ENCODE measurements at regions not wholly inside any gene's neighbourhood (a gene's known extent, or its start where the extent isn't known, plus 50 kb on each side); places are given as distances from the start of the nearest gene placed in this dataset.

DNA sequence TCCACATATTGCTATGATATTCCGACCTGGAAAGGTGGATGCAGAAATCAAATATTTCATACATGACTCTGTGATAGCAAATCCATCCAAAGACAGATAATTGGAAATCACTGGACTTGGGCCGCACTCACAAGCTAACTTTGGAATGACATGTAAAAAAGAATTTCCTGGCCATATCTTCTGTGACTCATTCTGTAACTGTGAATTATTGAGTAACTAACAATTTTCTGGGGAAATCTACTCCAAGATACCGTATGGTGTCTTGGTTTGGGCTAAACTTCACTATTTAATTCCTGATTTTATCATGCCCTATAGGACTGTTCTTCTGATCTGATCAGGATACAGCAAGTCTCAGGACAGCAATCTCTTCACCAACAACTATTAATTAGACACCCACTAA, 92.7 kb upstream of the LY86 start:
- TF ChIP-seq TCF7L2 (IDR thresholded peaks at IDR 0.05; ENCODE audit: low read depth, low read length) (no peak), POLR2AphosphoS5 (IDR thresholded peaks at IDR 0.05; ENCODE audit: low read depth, low read length) (no peak), REST (IDR thresholded peaks at IDR 0.05; ENCODE audit: insufficient read depth in 1 of 2, low read depth in 2 of 2, low read length in 1 of 2) (no peak), CTCF (IDR thresholded peaks at IDR 0.05) (no peak), SIN3A (IDR thresholded peaks at IDR 0.05; ENCODE audit: borderline replicate concordance, insufficient read depth, low read depth, low read length) (no peak)
- ChIA-PET POLR2A (no interaction called here), CTCF (no interaction called here)
- DNase-seq (ENCODE audit: low read depth, low spot score) (no peak), ATAC-seq (no peak)
- no TSS peak for BruUV-seq (replicated peaks)
- no peaks in the 10 kb centered on the region for H3K9me3 ChIP-seq (ENCODE audit: control insufficient read depth, insufficient read depth, low read depth, low read length)
- in situ Hi-C loops (cut with HindIII; ENCODE audit: low pct_unique_long_range_greater_than_20kb, low sequenced_read_pairs) (no loop called here), intact Hi-C loops (cut with micrococcal nuclease; ENCODE audit: unreplicated experiment) (no loop called here)
- no peaks in the 10 kb centered on the region for H3K36me3 ChIP-seq (ENCODE audit: control insufficient read depth, insufficient read depth, low read length)
- no peaks in the 10 kb centered on the region for H3K4me1 ChIP-seq (ENCODE audit: control insufficient read depth, insufficient read depth, low read length)
- H3K27me3 ChIP-seq (ENCODE audit: control insufficient read depth, insufficient read depth, low read length), result no peaks in the 10 kb centered on the region; the same call in none of the 2 replicates
- H3K27ac ChIP-seq (ENCODE audit: low read length), result no peak overlapping the region
- no peak overlapping the region for H3K4me3 ChIP-seq (ENCODE audit: low read depth in 2 of 2, low read length in 2 of 2)

GRCh38 chr6:6497541-6497940, 91.0 kb upstream of the LY86 start:
- no peak overlapping the region for H3K4me3 ChIP-seq (ENCODE audit: low read depth in 2 of 2, low read length in 2 of 2)
- intact Hi-C loops (cut with micrococcal nuclease; ENCODE audit: unreplicated experiment), result no loop called here
- CTCF ChIA-PET, result interaction anchor here (0.6 kb wide), 1 partner anchor 877 kb away, joined by 3 read pairs; no protein-coding TSS in a partner anchor
- no peak overlapping the region for H3K27ac ChIP-seq (ENCODE audit: low read length)
- H3K9me3 ChIP-seq (ENCODE audit: control insufficient read depth, insufficient read depth, low read depth, low read length), result no peaks in the 10 kb centered on the region
- BruUV-seq (replicated peaks), result no TSS peak
- DNase-seq (ENCODE audit: low read depth, low spot score) (no peak), ATAC-seq (no peak)
- no peaks in the 10 kb centered on the region for H3K36me3 ChIP-seq (ENCODE audit: control insufficient read depth, insufficient read depth, low read length)
- in situ Hi-C loops (cut with HindIII; ENCODE audit: low pct_unique_long_range_greater_than_20kb, low sequenced_read_pairs), result no loop called here
- H3K27me3 ChIP-seq (ENCODE audit: control insufficient read depth, insufficient read depth, low read length), result no peaks in the 10 kb centered on the region; the same call in none of the 2 replicates
- TF ChIP-seq CTCF (IDR thresholded peaks at IDR 0.05), result no peak
- no peak for TF ChIP-seq SIN3A (IDR thresholded peaks at IDR 0.05; ENCODE audit: borderline replicate concordance, insufficient read depth, low read depth, low read length)
- POLR2A ChIA-PET, result no interaction called here
- no peaks in the 10 kb centered on the region for H3K4me1 ChIP-seq (ENCODE audit: control insufficient read depth, insufficient read depth, low read length)
